PC-3 (cell line): ENCODE measurements at regions not wholly inside any gene's neighbourhood (a gene's known extent, or its start where the extent isn't known, plus 50 kb on each side); places are given as distances from the start of the nearest gene placed in this dataset.

Experiments
- ATAC-seq: fragments of 200-7000 bp; cut with Tn5 transposase; 2 replicates; pipeline ENCODE4 v1.9.1; 2020; ENCODE audit warnings: mild to moderate bottlenecking, moderate library complexity
- BruUV-seq: library from RNA; stranded (reverse); fragments of 400-500 nt; replicated peaks from 2 replicates; lab custom pipeline; 2021; lab: Mats Ljungman, UMichigan
- CTCF ChIA-PET: fragments of 300-600 bp; sonication (Branson Sonifier 250); formaldehyde crosslinking; loops from one replicate; lab custom pipeline; 2022; ENCODE audit warnings: antibody characterized with exemption; lab: Charles Lee
- POLR2A ChIA-PET: fragments of 300-600 bp; sonication (Branson Sonifier 250); formaldehyde crosslinking; loops from one replicate; lab custom pipeline; 2022; ENCODE audit warnings: antibody characterized with exemption; ENCODE audit not compliant: unreplicated experiment; lab: Charles Lee
- DNase-seq: peaks from one replicate; pipeline ENCODE4 v3.0.0-alpha.2; 2015
- H2AFZ ChIP-seq: fragments of 300-600 bp; sonication (generic); 2 replicates; pipeline ENCODE4 v1.6.0; 2016; ENCODE audit warnings: antibody characterized with exemption, low read length
- H3F3A ChIP-seq: fragments of 300-600 bp; sonication (generic); one replicate; pipeline ENCODE4 v1.6.0; 2017; ENCODE audit warnings: antibody characterized with exemption, low read length, control low read depth, mild to moderate bottlenecking; ENCODE audit not compliant: unreplicated experiment
- H3K27ac ChIP-seq: fragments of 300-600 bp; sonication (generic); 2 replicates; pipeline ENCODE4 v1.5.1; 2016; ENCODE audit warnings: mild to moderate bottlenecking, low read length
- H3K27me3 ChIP-seq: fragments of 300-600 bp; sonication (generic); 2 replicates; pipeline ENCODE4 v1.6.1; 2016; ENCODE audit warnings: low read length, mixed read lengths
- H3K36me3 ChIP-seq: fragments of 300-600 bp; sonication (generic); 2 replicates; pipeline ENCODE4 v1.6.1; 2016; ENCODE audit warnings: low read depth, mixed run types, low read length, mixed read lengths
- H3K4me1 ChIP-seq: fragments of 300-600 bp; sonication (generic); 2 replicates; pipeline ENCODE4 v1.5.1; 2016; ENCODE audit warnings: low read length; ENCODE audit not compliant: insufficient read depth
- H3K4me2 ChIP-seq: fragments of 300-600 bp; sonication (generic); 2 replicates; pipeline ENCODE4 v1.6.0; 2016; ENCODE audit warnings: low read length
- H3K4me3 ChIP-seq: fragments of 300-600 bp; sonication (generic); 2 replicates; pipeline ENCODE4 v1.5.1; 2016; ENCODE audit warnings: mild to moderate bottlenecking, low read length, mixed read lengths
- H3K79me2 ChIP-seq: fragments of 300-600 bp; sonication (generic); 2 replicates; pipeline ENCODE4 v1.6.1; 2017; ENCODE audit warnings: low read length, mixed read lengths
- H3K9ac ChIP-seq: fragments of 300-600 bp; sonication (generic); 2 replicates; pipeline ENCODE4 v1.6.0; 2016; ENCODE audit warnings: mild to moderate bottlenecking, low read length
- H3K9me2 ChIP-seq: fragments of 300-600 bp; sonication (generic); replicated peaks from 2 replicates; pipeline ENCODE4 v1.6.1; 2016; ENCODE audit warnings: mixed run types, low read length, mixed read lengths
- H3K9me3 ChIP-seq: fragments of 300-600 bp; sonication (generic); 2 replicates; pipeline ENCODE4 v1.6.1; 2016; ENCODE audit warnings: low read length, mixed read lengths
- H4K20me1 ChIP-seq: fragments of 300-600 bp; sonication (generic); 2 replicates; pipeline ENCODE4 v1.6.1; 2016; ENCODE audit warnings: low read length, mixed read lengths
- CTCF ChIP-seq: fragments of 300-600 bp; sonication (generic); conservative IDR thresholded peaks from 2 replicates; pipeline ENCODE4 v1.5.1; 2017; ENCODE audit warnings: antibody characterized with exemption, low read depth, mild to moderate bottlenecking, low read length
- EZH2 ChIP-seq: fragments of 300-600 bp; sonication (generic); IDR thresholded peaks from one replicate; pipeline ENCODE4 v1.6.1; 2017; ENCODE audit warnings: antibody characterized with exemption, mild to moderate bottlenecking, low read length; ENCODE audit not compliant: unreplicated experiment
- EZH2phosphoT487 ChIP-seq: fragments of 300-600 bp; sonication (generic); IDR thresholded peaks from 2 replicates; pipeline ENCODE4 v1.6.1; 2018; ENCODE audit warnings: mild to moderate bottlenecking, antibody characterized with exemption, low read length, borderline replicate concordance
- intact Hi-C: fragments of 100-400 bp; cut with micrococcal nuclease; formaldehyde crosslinking; loops from 2 replicates; pipeline ENCODE4 v1.9.0; 2023

DNA sequence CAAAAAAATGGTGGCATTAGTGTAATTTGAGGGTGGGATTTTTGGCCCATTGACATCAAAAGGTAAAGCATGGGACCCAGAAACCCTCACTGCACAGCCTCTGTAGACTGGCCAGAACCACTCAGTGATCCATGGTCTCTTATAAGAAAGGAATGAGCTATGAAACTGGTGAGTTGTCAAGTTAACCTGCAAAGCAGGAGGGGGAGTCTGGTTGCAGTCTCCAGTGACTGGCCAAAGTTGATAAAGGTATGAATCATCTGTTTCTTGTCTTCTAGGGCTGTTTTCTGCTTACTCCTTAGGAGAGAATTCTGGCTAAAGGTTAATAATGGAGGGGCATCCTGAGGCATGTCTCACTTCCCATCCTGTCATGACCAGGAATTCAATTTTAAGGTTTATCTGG is 325.2 kb downstream of the TLR4 start:
- Histone ChIP-seq H3K79me2 (no peaks in the 10 kb centered on the region), H4K20me1 (no peaks in the 10 kb centered on the region), H3K27ac (no peak overlapping the region), H2AFZ (no peak overlapping the region), H3K9me2 (no peaks in the 10 kb centered on the region), H3K27me3 (no peaks in the 10 kb centered on the region), H3K4me2 (no peak overlapping the region), H3K36me3 (no peaks in the 10 kb centered on the region), H3K9ac (no peak overlapping the region), H3F3A (no peaks in the 10 kb centered on the region), H3K9me3 (no peaks in the 10 kb centered on the region), H3K4me1 (no peaks in the 10 kb centered on the region), H3K4me3 (no peak overlapping the region)
- CTCF ChIA-PET, result no interaction called here
- POLR2A ChIA-PET, result no interaction called here
- DNase-seq (no peak), ATAC-seq (no peak)
- intact Hi-C loops, result no loop called here
- BruUV-seq, result no TSS peak
- no peak for TF ChIP-seq EZH2phosphoT487
- no peak for TF ChIP-seq EZH2

DNA sequence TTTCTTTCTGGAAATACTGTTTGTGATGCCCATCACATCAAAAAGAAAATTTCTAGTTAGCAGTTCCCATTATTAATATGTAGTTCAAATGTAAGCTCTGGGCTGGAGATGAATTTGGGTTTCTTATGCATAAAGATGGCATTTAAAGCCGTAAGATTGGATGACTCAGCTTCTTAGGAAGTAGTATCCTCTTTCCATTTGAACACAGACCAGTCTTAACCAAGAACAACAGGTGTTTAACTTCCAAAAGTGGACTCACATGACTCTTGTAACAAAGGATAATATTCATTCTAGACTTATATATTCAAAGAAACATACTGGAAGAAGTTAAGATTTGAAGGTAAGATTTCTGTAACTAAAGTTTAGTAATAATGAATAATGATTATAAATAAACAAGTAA is 330.5 kb downstream of the TLR4 start:
- Histone ChIP-seq H3K79me2 (no peaks in the 10 kb centered on the region), H3K4me2 (no peak overlapping the region), H3K9ac (no peak overlapping the region), H2AFZ (no peak overlapping the region), H3K27me3 (no peaks in the 10 kb centered on the region), H4K20me1 (no peaks in the 10 kb centered on the region), H3K9me2 (no peaks in the 10 kb centered on the region), H3K9me3 (no peaks in the 10 kb centered on the region), H3K27ac (no peak overlapping the region), H3K4me3 (no peak overlapping the region), H3K4me1 (no peaks in the 10 kb centered on the region), H3K36me3 (no peaks in the 10 kb centered on the region), H3F3A (no peaks in the 10 kb centered on the region)
- no TSS peak for BruUV-seq
- POLR2A ChIA-PET, result no interaction called here
- CTCF ChIA-PET, result no interaction called here
- TF ChIP-seq EZH2phosphoT487 (no peak), CTCF (no peak), EZH2 (no peak)
- ATAC-seq (no peak), DNase-seq (no peak)
- intact Hi-C loops, result no loop called here

- POLR2A ChIA-PET, result no interaction called here
- no peaks in the 10 kb centered on the region for H3K4me1 ChIP-seq
- CTCF ChIA-PET, result no interaction called here
- no TSS peak for BruUV-seq
- H3K4me2 ChIP-seq, result no peak overlapping the region
- H3K9ac ChIP-seq, result no peak overlapping the region
- H3K4me3 ChIP-seq, result no peak overlapping the region
- DNase-seq (no peak), ATAC-seq (no peak)
- H4K20me1 ChIP-seq, result no peaks in the 10 kb centered on the region
- no peak overlapping the region for H2AFZ ChIP-seq
- H3K27ac ChIP-seq, result no peak overlapping the region
- H3F3A ChIP-seq, result no peaks in the 10 kb centered on the region
- intact Hi-C loops, result no loop called here
- H3K9me3 ChIP-seq, result no peaks in the 10 kb centered on the region
- no peak for TF ChIP-seq EZH2phosphoT487
- no peak for TF ChIP-seq CTCF
- no peak for TF ChIP-seq EZH2
- H3K79me2 ChIP-seq, result no peaks in the 10 kb centered on the region
- no peaks in the 10 kb centered on the region for H3K36me3 ChIP-seq
- no peaks in the 10 kb centered on the region for H3K27me3 ChIP-seq
- H3K9me2 ChIP-seq, result no peaks in the 10 kb centered on the region
Measured at GRCh38 chr9:118038713-118039112, 334.5 kb downstream of the TLR4 start.
